OCI-LY7 (cell line): ENCODE measurements at regions not wholly inside any gene's neighbourhood (a gene's known extent, or its start where the extent isn't known, plus 50 kb on each side); places are given as distances from the start of the nearest gene placed in this dataset.
"Not testable (repeated sequence)": the region's sequence is repeated elsewhere in the genome, so short reads cannot be mapped to it uniquely, and the experiment has no call there.

Experiments used
- EZH2phosphoT487 ChIP-seq: fragments of 200-600 bp; sonication (generic); IDR thresholded peaks from 2 replicates; pipeline ENCODE4 v1.6.1; 2018; ENCODE audit warnings: low read depth, borderline replicate concordance, mild to moderate bottlenecking, mixed run types, antibody characterized with exemption, low read length, moderate library complexity, mixed read lengths
- TF ChIP-seq, protein P1 (sequence below): fragments of 200-600 bp; sonication (generic); conservative IDR thresholded peaks from 2 replicates; pipeline ENCODE4 v1.5.1; 2014; ENCODE audit warnings: mild to moderate bottlenecking, antibody characterized with exemption, low read length, moderate library complexity, mixed read lengths

DNA sequence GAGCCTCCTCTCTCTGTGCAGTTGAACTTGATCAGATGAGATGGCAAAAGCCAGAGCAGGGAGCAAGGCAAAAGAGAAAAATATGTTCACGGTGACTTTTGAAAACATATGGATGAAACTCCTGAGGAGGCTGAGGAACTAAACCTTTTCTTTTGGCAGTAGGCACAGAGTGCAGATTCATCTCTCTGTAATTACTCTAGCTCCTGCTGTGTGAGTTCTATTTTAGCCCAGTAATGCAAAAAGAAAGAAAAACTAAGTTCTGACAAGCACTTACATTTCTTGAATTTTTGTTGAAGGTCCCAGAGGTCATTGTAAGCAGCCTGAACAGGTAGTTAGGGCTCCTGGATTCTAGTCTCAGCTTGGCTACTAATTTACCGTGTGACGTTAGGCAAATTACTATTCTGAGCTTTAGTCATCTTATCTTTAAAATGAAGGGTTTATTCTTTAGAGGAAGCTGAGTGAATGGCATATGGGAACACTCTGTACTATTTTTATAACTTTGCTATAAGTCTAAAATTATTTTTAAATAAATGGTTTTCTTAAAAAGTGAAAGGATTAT lies 114.7 kb upstream of the NBPF26 start:
- TF ChIP-seq, protein P1, sequence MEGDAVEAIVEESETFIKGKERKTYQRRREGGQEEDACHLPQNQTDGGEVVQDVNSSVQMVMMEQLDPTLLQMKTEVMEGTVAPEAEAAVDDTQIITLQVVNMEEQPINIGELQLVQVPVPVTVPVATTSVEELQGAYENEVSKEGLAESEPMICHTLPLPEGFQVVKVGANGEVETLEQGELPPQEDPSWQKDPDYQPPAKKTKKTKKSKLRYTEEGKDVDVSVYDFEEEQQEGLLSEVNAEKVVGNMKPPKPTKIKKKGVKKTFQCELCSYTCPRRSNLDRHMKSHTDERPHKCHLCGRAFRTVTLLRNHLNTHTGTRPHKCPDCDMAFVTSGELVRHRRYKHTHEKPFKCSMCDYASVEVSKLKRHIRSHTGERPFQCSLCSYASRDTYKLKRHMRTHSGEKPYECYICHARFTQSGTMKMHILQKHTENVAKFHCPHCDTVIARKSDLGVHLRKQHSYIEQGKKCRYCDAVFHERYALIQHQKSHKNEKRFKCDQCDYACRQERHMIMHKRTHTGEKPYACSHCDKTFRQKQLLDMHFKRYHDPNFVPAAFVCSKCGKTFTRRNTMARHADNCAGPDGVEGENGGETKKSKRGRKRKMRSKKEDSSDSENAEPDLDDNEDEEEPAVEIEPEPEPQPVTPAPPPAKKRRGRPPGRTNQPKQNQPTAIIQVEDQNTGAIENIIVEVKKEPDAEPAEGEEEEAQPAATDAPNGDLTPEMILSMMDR, result not testable (repeated sequence)
- TF ChIP-seq EZH2phosphoT487, result not testable (repeated sequence)
